Transverse colon (tissue), 3 donors: ENCODE measurements at regions not wholly inside any gene's neighbourhood (a gene's known extent, or its start where the extent isn't known, plus 50 kb on each side); places are given as distances from the start of the nearest gene placed in this dataset.

Experiments used
- CTCF ChIP-seq, 5 experiments: fragments of 200-600 bp in 3 of 5; fragments of 450-650 bp in 2 of 5; sonication (generic) in 3 of 5; IDR thresholded peaks; 1 replicate in 2 of 5; 2 replicates in 3 of 5; pipeline ENCODE4 v1.5.1; 2016 to 2017; ENCODE audit warnings: antibody characterized with exemption in 5 of 5, inconsistent platforms in 3 of 5, mild to moderate bottlenecking in 2 of 5, moderate library complexity in 1 of 5
- EP300 ChIP-seq: sonication (generic); formaldehyde crosslinking; IDR thresholded peaks from one replicate; pipeline ENCODE4 v1.6.1; 2017; ENCODE audit warnings: antibody characterized with exemption, low read depth
- POLR2A ChIP-seq: fragments of 450-650 bp; IDR thresholded peaks from one replicate; pipeline ENCODE4 v1.6.1; 2016; ENCODE audit warnings: antibody characterized with exemption, mild to moderate bottlenecking, moderate library complexity

DNA sequence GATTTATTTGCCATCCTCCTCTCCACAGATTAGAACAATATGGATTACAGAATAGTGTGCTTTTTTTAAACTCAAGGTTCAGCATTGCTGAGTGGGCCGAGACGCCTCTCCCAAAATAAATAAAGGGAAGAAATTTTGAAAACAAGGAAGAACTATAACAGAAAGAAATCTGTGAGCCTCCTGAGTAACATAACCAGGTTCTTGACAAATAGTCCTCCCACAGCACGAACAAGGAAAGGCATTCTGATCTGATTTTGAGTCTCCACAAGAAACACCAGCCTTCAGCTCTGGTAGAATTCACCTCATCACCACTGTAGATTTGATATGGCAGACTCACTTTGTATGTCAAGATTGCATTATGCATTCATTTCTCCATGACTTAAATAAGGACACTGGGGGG lies 173.6 kb downstream of the HHIP start:
- TF ChIP-seq EP300 (no peak), CTCF (IDR thresholded peaks at IDR 0.05) (no peak), POLR2A (no peak)
